ENCODE measurements at regions not wholly inside any gene's neighbourhood (a gene's known extent, or its start where the extent isn't known, plus 50 kb on each side); places are given as distances from the start of the nearest gene placed in this dataset.

- no peak for TF ChIP-seq CTCF (IDR thresholded peaks at IDR 0.05; ENCODE audit: low read depth, low read length, poor library complexity, severe bottlenecking)
- no peak for TF ChIP-seq EZH2phosphoT487 (IDR thresholded peaks at IDR 0.05; ENCODE audit: borderline replicate concordance, low read length)
Observed at GRCh38 chr2:52732849-52733395, 1034.7 kb upstream of the CHAC2 start.

All from DOHH2 (cell line).